GM21576 (cell line): ENCODE measurements at regions not wholly inside any gene's neighbourhood (a gene's known extent, or its start where the extent isn't known, plus 50 kb on each side); places are given as distances from the start of the nearest gene placed in this dataset.

Experiments used
- ATAC-seq: cut with Tn5 transposase; IDR thresholded peaks from one replicate; pipeline ENCODE4 v1.9.1; 2021; ENCODE audit warnings: mild to moderate bottlenecking, moderate library complexity; ENCODE audit not compliant: unreplicated experiment

DNA sequence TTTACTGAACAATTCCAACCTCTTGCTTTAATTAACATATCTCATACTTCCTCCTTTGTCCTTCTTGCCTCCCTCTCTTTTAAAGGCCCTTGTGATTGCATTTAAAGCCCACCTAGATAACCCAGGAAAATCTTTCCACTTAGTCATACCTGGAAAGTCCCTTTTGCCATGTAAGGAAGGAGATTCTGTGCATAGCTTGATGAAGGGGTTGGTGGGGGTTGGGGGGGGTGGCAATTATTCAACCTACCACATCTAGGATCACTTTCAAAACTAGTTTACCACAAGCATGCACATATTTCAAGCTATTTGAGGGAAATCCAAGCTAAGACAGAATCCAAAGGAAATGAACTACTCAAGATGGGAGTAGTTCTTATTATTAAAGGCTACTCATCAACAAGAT lies 249.1 kb upstream of the PTBP2 start:
- no peak for ATAC-seq

DNA sequence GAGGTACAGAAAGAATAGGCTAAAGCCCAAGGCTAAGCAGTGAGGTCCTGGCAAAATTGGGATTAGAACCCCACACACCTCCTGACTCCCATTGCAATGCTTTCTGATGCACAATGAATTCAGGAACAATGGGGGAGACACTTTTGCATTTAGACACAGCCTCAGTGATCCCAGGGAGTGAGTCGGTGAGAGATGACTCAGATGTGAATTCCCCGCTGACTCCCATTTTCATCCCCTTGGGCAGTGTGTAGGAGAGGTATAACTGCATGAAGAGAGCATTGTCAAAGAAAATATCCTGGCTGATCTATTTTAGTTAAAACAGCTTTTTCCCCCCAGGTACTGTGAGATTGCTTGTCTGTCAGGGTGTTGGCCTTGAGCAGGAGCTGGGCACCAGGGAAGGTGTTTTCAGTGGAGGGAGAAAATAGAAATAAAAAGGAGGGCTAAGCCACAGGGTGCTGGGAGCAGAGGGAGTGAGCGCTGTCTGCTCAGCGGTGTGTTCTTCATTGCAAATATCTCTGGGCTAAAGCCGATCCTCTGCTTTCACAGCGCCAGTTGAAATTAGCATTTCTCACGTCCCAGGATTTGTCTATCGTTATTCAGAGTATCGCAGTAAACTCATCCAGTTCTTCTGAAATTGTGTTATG lies 247.7 kb upstream of the PTBP2 start:
- ATAC-seq = no peak

DNA sequence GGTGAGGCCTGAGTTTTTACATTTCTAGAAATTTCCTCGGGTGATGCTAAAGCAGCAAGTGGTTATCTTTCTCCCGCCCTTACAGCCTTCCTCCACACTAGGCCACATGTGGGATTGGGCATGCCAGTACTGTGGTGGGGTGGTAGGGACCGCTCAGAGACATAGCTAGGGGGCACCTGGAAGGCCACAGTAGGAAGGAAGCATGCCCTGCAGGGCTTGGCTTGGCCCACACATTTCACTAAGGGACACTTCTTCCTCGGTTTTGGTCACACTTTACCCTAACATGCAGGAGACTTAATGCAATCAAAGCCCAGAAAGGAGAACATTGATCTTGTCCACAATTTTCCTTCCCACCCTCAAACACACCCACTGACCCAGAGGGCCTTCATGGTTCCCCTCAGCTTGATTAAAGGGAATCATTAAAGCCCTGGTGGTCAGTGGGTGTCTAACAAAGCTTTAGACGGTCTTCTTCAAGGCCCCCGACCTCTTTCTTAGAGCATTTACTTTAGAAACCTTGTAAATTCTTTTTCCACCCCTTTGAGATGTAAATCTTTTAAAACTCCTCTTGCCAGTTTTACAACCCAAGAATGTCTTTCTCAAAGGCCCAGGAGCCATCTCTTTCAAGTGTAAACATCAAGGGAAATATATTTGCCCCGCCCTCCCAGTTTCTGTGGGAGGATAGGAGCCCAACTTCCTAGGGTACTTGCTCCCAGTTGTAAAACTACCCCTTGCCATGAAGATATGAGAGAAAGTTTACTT lies 246.4 kb upstream of the PTBP2 start:
- no peak for ATAC-seq

DNA sequence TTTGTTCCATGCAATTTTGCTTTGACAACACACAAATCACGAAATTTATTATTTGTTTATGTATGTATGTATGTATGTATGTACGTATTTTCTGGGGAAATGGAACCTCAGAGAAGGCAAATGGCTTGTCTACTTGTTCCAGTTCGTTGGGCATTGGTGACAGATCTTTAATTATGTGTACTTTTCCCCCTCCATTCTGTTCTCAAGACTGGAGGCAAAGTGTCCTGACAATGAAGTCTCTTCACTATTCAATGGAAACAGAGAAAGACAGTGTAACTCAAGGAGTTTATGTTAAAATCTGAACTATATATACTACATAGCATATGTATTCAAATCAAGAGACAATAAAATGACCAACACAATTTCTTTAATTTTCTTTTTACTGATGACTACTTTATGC lies 245.7 kb upstream of the PTBP2 start:
- no peak for ATAC-seq

DNA sequence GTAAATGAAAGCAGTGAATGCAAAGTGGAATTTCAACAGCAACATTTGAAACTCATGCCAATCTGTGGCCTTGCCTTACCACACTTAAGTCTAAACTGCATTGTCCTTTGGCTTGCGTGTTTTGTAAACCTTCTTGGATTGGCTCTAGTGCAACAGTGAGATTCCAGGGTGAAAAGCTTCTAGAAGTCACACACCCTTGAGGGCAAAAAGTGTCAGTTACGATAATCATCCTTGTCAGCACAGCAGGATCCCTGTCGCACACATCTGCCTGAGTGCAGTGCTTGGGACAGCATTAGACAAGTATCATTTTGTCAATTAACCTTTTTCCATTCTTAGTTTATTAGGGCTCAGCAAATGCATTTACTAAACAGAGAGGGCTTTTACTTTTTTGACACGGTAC lies 243.4 kb upstream of the PTBP2 start:
- no peak for ATAC-seq

DNA sequence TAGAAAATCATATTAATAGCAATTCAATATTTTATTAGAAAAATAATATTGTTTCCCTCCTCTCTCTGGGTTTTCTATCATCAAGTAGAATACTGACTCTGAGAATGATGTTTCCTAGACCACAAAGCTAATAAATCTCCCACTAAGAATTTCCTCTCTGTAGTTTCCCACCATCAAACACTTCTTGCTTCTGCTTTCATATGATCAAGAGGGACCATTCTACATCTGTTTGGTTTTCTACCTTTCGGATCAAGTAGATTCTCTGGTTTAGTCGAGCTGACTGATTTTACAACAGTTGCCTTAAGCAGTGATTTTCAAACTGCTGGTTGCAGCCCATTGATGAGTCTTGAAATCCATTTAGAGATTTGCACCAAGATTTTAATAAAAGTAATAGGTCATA lies 240.2 kb upstream of the PTBP2 start:
- no peak for ATAC-seq

DNA sequence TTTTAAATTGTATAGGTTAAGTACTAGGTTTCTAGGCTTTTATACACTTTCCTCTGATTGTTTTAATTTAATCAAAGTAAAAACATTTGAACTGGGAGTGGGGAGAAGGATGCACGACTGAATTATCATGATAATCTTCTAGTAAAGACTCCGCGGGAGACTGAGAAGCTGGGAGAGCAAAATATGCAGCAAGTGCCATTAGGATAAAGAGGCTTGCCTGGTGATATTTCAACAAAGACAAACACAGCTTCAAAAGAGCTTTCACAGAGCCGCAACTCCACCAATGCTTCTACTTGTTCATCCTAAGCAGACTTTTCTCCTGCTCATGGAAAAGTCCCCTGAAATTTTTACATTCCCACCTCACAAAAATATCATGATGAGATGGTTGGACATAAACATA lies 239.0 kb upstream of the PTBP2 start:
- no peak for ATAC-seq

DNA sequence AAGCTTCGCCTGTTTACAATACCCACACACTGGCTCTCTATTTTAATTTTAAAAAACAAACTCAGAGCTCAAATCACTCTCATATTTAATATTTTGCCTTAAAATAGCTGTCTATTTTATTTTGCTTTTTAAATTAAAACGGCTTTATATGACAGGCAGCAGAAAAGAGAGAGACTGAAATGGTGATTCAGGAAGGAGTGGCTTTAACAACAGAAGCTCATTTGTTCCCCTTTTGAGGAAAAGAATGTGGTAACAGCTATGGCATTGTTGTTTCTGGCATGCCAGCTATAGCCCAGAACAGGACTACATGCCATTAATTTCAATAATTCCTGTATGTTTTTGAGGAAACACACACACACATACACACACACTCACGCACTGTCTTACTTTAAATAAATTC lies 234.2 kb upstream of the PTBP2 start:
- ATAC-seq = no peak

DNA sequence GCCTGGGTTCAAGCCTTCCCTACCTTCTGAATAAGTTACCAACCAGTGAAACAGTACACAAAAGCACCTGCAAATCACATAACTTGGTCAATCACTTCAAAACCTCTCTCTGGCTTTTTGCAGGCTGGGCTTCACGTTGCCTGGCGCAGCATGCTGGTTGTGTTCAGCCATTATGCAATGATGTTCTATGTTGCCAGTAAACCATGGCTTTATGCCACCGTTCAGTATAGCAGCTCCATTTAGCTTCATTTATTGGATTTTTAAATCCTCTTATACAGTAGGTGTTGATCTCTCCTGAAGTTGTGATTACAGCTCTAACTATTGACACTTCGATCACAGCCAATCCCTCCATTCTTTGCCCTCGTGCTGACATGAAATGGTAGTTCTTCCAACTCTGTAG lies 233.6 kb upstream of the PTBP2 start:
- no peak for ATAC-seq

DNA sequence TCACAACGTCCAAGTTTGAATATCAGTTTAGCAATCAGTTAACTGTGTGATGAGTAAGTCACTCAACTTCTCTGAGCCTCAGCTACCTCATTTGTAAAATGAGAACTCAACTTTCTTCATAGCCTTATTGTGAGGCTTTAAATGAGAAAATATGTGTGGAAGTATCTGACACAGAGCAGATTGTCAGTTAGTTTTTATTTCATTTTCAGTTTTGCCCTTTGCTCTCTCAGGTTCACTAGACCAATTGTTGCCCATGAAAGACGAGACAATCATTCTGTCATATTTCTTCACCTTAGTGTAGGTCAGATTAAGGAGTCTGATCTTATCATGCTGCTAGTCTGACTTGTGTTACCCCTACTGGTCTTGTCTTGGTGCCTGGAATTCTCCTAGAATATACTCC lies 232.8 kb upstream of the PTBP2 start:
- no peak for ATAC-seq

DNA sequence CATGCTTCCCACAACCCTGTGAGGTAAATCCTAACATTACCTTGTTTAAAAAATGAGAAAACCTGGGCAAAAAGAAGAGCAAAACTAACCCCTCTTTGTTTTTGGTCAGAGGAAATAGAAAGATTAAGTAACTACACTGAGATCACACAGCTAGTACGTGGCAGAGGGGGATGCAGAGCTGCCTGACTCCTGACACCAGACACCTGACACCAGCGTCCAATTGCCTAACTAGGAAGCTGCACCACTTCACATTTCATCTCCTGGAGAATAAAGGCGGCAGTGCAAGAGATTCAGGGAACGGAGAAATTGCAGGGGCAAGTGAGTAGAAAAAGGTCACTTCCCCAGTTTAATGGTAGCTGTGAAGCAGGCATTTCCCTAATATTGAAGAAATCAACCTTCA lies 229.3 kb upstream of the PTBP2 start:
- no peak for ATAC-seq

DNA sequence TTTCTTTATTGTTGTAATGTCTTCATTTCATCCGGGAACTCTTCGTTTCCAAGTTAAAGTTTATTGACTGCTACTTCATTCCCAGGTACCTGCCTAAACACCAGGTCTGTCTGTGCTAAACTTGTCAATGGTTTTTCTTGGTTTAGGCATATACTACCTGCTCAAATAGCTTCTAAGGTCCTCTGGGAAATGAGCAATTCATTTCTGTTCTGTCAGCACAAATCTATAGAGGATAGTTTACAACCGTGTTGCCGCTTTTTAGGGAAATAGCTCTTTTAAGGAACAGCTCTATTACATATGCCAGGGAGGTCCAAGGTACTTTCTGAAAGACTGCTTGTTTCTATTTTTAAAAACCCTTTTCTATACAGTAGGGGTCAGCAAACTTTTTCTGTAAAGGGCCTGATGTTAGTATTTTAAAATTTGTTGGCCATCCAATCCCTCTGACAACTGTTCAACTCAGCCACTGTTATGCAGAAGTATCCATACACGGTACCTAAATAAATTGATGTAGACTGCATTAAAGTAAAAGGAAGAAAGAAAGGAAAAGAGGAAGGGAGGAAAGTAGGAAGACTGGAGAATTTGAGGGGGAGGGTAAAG lies 222.7 kb upstream of the PTBP2 start:
- ATAC-seq = no peak

DNA sequence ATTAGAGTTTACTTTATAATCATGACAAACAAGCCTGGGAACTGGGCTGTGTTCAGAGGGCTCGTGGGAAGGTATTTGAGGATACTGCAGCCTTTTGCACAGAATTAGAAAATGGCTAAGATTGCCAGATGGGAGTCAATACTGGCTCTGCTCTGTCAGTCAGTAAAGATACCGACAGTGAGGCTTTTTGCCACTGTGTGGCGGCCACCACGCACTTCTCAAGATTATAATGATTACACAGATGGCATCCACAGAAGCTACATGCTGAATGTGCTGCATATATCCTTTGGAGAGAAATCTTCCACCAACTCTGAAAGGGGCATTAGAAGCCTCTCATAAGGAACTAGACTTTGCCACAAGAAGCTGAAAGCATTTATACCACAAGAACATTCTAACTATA lies 213.4 kb upstream of the PTBP2 start:
- no peak for ATAC-seq

DNA sequence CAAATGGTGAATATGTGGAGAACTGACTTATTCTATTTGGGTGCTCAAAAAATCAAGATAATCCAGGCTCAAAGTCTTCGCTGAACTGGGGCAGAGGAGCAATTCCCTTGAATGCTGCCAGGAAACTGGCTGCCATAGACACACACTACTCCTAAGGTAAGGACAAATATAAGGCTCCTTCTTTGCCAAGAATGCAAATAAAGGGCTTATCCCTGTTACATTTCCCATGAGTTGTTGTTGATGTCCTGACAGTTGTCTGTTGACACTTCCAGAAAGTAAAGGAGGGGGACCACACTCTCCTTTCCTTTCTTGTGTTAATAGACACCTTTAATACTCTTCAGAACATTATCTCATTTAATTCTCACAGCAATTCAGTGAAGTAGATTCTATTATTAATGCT lies 212.2 kb upstream of the PTBP2 start:
- ATAC-seq = no peak

DNA sequence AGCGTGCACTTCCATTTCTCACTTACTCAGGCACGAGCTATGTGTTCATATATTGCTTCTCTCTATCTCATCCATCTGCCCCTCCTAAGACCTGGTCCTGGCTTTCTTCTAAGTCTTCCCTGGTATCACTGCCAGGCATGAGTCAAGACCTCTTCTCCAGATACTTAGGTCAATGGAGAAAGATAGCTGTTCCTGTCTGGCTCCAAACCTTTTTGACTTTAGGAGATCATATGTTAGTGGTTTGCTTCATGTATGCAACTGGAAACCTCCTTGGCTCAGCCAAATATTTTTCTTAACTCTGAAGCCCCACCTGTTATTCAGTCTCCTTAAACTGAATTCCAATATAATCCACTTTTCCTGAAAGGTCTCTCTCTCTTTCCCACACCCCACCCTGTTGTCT lies 211.6 kb upstream of the PTBP2 start:
- ATAC-seq = no peak

DNA sequence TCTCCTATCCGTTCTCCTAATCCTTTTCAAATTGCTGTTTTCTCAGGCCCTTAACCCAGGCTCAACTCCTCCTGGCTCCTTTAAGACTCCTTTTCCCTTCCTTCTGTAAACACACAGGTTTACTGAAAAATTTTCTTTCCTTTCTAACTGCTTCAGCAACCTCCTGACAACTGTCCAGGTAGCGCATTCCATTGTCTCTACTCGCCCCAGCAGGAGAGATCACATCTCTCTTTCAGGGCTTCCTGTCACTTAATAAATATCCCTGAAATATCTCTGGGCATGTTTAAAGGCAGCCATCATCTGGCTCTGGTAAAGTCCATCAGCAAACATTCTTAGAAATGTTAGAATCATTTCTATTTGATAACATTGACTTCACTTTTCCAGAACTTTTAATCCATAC lies 211.2 kb upstream of the PTBP2 start:
- ATAC-seq = no peak

DNA sequence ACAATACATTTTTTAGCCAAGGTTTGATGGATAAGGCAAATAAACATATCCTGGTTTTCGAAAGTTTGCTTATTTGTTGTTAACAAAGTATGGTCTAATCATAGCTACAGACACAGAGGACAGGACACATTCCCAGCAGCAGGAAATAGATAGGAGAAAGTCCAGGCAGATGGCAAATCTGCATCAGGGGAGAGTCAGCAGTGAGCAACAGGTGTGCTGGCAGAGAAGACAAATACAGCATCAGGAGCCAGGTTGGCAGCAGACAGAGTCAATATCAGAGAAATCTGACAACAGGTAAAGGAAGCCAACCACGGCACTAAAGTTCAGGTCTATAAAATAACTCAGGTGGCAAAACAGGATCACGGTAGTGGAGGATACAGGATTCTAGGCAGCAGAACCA lies 210.7 kb upstream of the PTBP2 start:
- ATAC-seq = no peak

DNA sequence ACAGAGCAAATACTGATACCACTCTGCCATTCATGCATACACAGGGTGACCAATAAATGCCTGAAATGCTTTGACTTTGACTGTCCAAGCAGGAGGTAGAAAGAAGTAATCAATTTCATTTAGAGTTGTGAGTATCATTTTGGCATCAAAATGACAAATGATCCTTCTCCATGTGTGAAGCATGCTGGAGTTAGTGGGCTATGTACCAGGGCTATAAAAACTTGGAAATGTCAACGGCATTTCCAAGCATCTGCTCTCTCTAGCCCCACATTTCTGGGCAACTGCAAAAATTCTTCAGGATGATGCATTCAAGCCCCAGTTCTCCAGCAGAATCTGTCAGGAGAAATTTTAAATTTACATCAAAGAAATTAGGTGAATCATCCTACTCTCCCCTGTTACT lies 208.4 kb upstream of the PTBP2 start:
- ATAC-seq = no peak

DNA sequence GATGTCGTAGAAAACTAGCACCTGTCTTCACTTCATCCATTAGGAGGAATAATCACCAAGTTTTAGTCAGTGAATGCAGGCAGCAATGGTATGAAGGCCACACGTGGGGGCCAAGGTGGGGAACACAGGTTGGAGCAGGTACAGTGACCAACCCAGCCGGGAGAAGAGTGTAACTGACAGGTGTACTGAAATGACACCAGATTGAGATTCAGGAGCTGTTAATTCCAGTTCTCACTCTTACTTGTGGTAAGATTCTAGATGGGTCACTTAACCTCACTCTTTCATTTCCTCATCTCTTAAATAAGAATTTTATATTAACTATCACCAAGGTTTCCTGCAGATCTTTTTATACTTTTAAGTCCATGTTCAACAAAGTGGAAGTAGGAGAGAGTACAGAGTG lies 206.2 kb upstream of the PTBP2 start:
- peak; percentile 84 for ATAC-seq

DNA sequence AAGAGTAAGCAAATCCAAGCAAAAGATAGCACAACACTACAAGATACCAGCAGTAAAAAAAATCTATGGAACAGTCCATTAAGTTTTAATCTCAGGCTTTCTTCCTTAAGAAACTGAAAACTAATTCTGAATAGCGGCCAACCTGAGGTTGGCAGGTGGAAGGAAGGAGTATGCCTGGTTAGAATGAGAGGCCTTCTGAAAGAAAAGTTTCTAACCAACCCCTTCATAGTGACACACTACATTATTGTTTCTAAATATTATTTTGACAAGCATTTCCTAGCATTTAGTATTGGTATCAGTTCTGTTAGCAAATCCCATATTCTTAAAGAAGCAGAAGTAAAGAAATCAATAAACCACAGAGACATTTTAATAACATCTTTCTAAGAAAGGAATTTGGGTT lies 205.7 kb upstream of the PTBP2 start:
- no peak for ATAC-seq

DNA sequence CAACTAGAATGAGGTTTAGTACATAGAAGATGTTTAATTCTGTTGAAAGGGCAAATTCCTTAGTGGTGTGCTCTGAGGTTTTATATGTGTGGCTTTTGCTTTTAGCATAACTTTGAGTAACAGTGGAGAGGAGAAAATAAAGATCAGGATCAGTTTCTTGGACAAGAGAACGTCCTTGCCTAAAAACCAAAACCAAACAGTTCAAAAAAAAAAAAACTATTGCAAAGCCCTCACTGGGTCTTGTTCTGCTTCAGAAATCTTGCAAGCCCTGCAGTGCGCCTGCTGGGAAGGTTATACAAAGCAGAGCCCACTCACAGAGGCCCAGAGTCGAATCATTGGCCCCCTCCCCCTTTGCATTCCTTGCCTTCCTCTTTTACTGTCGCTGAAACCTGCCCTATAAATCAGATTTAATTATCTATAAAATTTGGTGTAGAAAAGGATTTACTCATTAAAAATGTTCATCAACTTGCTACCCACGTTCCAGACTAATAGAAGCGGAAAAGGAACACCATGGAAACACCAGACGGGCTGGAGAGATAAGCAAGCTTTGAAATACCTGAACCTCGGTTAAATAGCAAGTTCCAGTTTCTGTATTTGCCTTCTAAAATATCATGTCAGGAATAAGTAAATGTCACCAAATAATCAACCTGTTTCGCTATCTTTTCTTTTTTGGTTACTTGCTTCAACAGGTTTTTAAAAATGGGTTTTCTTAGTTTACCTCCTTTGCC lies 201.6 kb upstream of the PTBP2 start:
- ATAC-seq = no peak

DNA sequence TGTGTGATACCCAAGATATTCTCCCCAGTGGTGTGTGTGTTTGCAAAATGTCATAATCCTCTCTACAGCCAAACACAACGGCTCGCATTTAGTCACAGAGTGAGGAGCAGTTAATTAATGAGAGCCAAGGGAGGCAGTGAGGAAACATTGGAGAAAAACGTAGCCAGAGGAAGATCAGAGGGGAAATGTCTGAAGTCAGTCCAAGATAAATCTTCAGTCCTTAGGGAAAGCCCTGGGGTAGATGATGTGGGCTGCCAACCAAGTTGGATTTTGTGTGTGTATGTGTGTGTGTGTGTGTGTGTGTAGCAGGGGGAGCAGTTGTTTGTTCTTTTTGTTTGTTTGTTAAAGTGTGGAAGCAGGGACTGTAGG lies 201.0 kb upstream of the PTBP2 start:
- ATAC-seq = no peak
